ENCODE measurements at regions not wholly inside any gene's neighbourhood (a gene's known extent, or its start where the extent isn't known, plus 50 kb on each side); places are given as distances from the start of the nearest gene placed in this dataset.

DNA sequence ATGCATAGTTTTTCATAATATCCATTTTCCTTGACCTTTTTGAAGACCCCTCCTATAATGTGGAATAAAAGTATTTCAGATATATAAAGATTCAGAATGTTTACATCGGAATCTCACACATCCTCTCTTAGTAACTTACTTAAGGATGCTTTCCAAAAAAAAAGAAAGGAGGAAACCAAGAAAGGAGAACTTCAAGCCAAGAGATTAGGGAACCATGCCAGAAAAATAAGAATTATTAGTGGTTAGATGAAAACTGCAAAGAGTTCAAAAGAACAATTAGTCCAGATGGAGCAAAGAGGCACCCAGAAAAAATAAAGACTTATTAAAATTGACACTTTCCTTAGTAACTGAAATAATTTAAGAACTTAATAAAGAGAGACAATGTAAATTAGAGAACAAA, 179.2 kb downstream of the DUSP6 start:
- DNase-seq = no peak
- H3K4me1 Mint-ChIP-seq (ENCODE audit: low read depth) = peaks cover 25% of the 10 kb centered on the region
- ATAC-seq (replicated peaks in 1 of 2) = no peak
- H3K9me3 Mint-ChIP-seq = peaks cover 1 to 7% of the 10 kb centered on the region in 2 donors
- H3K27ac Mint-ChIP-seq = no peak overlapping the region
- no peaks in the 10 kb centered on the region for H3K27me3 Mint-ChIP-seq (ENCODE audit: low read depth)
- no peak overlapping the region for H3K4me3 Mint-ChIP-seq
- H3K36me3 Mint-ChIP-seq (ENCODE audit: insufficient read depth in 2 of 2) = peaks cover 5 to 9% of the 10 kb centered on the region in 2 donors

- DNase-seq = no peak
- no peak for ATAC-seq (replicated peaks in 1 of 2)
- H3K27me3 Mint-ChIP-seq (ENCODE audit: low read depth) = no peaks in the 10 kb centered on the region
- H3K36me3 Mint-ChIP-seq (ENCODE audit: insufficient read depth in 2 of 2) = peaks cover 5 to 9% of the 10 kb centered on the region in 2 donors
- H3K27ac Mint-ChIP-seq = no peak overlapping the region
- H3K4me3 Mint-ChIP-seq = no peak overlapping the region
- peaks cover 1 to 7% of the 10 kb centered on the region in 2 donors for H3K9me3 Mint-ChIP-seq
- peaks cover 25% of the 10 kb centered on the region for H3K4me1 Mint-ChIP-seq (ENCODE audit: low read depth)
These were observed 180.1 kb downstream of the DUSP6 start for GRCh38 chr12:89172224-89172623.

- Mint-ChIP-seq H3K4me3 (no peak overlapping the region), H3K27ac (no peak overlapping the region), H3K36me3 (ENCODE audit: insufficient read depth in 2 of 2) (peaks cover 10 to 11% of the 10 kb centered on the region in 2 donors), H3K4me1 (ENCODE audit: low read depth) (peaks cover 43% of the 10 kb centered on the region), H3K27me3 (ENCODE audit: low read depth) (no peaks in the 10 kb centered on the region), H3K9me3 (peaks cover 3 to 9% of the 10 kb centered on the region in 2 donors)
- DNase-seq (no peak), ATAC-seq (replicated peaks in 1 of 2) (no peak)
These were observed 183.0 kb downstream of the DUSP6 start for GRCh38 chr12:89169321-89169720.

DNA sequence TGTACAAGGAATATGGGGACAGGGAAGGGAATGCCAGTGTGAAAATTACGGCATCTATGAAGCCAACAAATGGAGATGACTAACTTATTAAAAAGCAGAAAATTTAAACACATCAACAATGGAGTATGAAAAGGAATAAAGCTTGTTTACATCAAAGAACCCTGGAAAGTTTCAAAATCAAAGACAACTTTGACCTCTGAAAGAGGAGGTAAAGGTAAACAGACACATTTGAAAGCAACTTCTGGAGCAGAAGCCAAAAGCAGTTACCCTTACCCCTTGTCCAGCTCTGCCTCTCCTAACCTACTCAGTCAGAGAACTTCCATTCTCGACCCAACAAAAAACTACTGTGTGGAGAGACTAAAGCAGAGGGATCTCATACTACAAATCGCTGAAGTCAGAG, 184.3 kb downstream of the DUSP6 start:
- ATAC-seq (replicated peaks in 1 of 2) (no peak), DNase-seq (no peak)
- Mint-ChIP-seq H3K27ac (no peak overlapping the region), H3K36me3 (ENCODE audit: insufficient read depth in 2 of 2) (peaks cover 11 to 12% of the 10 kb centered on the region in 2 donors), H3K4me3 (no peak overlapping the region), H3K9me3 (peaks cover 3 to 9% of the 10 kb centered on the region in 2 donors), H3K4me1 (ENCODE audit: low read depth) (peaks cover 43% of the 10 kb centered on the region), H3K27me3 (ENCODE audit: low read depth) (no peaks in the 10 kb centered on the region)

GRCh38 chr12:89166525-89166934, 185.8 kb downstream of the DUSP6 start:
- peak overlapping the region; percentile 4 for H3K27ac Mint-ChIP-seq
- peak overlapping the region in 1 of 2 donors; percentile 13 for H3K4me3 Mint-ChIP-seq
- ATAC-seq (replicated peaks in 1 of 2) (no peak), DNase-seq (no peak)
- H3K36me3 Mint-ChIP-seq (ENCODE audit: insufficient read depth in 2 of 2) = peaks cover 8 to 9% of the 10 kb centered on the region in 2 donors
- peaks cover 37% of the 10 kb centered on the region for H3K4me1 Mint-ChIP-seq (ENCODE audit: low read depth)
- no peaks in the 10 kb centered on the region for H3K27me3 Mint-ChIP-seq (ENCODE audit: low read depth)
- H3K9me3 Mint-ChIP-seq = peaks cover 2 to 4% of the 10 kb centered on the region in 2 donors

DNA sequence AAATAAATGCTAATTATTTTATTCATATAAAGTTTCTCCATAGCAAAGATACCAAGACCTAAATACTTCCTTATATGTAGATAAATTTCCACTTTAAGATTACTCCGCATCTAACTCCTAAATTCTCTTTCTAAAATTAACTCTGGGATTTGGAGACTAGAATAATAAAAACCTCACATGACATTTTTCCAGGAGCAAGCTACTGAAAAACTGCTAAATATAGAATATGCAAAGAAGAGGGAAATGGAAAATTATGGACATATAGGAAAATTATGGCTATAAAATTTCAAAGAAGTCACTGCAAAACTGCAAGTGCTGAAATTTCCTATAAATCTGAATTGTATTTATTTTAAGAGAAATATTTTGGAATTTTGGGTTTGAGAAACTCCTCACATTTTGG, 186.2 kb downstream of the DUSP6 start:
- Mint-ChIP-seq H3K4me3 (peak overlapping the region in 1 of 2 donors; percentile 13), H3K4me1 (ENCODE audit: low read depth) (peaks cover 37% of the 10 kb centered on the region), H3K9me3 (peaks cover 2 to 4% of the 10 kb centered on the region in 2 donors), H3K36me3 (ENCODE audit: insufficient read depth in 2 of 2) (peaks cover 6 to 7% of the 10 kb centered on the region in 2 donors), H3K27ac (peak overlapping the region; percentile 4), H3K27me3 (ENCODE audit: low read depth) (no peaks in the 10 kb centered on the region)
- DNase-seq = no peak
- ATAC-seq (replicated peaks in 1 of 2) = no peak

DNA sequence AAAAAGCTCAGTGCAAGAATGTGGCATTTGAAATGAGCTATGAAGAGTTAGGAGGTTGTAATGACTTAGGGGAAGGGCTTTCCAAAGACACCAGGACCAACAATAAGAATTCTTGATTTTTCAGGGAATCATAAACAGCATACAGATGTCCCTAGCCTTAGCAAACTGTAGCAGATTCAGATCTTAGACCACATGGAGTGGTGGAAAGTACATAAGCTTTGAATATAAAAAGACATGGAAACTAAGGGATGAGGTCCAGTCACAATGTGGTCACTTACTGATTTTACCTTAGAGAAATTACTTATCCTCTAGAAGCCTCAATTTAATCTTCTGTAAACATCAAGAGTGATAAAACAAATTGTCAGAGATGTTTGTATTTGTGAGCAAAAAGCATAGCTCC, 186.6 kb downstream of the DUSP6 start:
- H3K36me3 Mint-ChIP-seq (ENCODE audit: insufficient read depth in 2 of 2) = peaks cover 6 to 7% of the 10 kb centered on the region in 2 donors
- H3K4me1 Mint-ChIP-seq (ENCODE audit: low read depth) = peaks cover 37% of the 10 kb centered on the region
- no peak overlapping the region for H3K27ac Mint-ChIP-seq

DNA sequence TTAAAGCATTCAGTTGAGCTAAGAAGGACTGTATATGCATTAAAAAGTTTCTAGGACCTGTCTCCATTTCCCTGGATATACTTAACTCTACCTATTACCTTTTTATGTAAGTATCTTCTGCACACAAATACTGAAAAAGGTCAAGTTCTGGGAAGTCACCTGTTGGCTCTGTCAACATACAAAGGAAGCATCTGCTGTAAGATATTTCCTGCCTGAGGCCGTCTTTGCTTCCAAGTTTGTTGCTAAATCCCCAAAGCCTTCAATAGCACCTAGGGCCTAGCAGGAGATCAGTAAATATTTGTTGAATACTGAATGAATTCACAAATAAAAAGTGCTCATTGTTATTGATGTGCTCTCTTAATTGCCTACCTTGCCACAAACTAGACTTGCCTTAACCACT, 188.4 kb downstream of the DUSP6 start:
- H3K27ac Mint-ChIP-seq = peak overlapping the region; percentile 39
- peaks cover 3 to 7% of the 10 kb centered on the region in 2 donors for H3K36me3 Mint-ChIP-seq (ENCODE audit: insufficient read depth in 2 of 2)
- no peak for DNase-seq
- no peak overlapping the region for H3K4me3 Mint-ChIP-seq
- H3K4me1 Mint-ChIP-seq (ENCODE audit: low read depth) = peaks cover 36% of the 10 kb centered on the region
- H3K9me3 Mint-ChIP-seq = peaks cover 2% of the 10 kb centered on the region in 2 donors
- no peaks in the 10 kb centered on the region for H3K27me3 Mint-ChIP-seq (ENCODE audit: low read depth)
- no peak for ATAC-seq (replicated peaks in 1 of 2)

More for the DNA sequence above, 186.6 kb downstream of the DUSP6 start:
- no peak for DNase-seq
- H3K4me3 Mint-ChIP-seq = no peak overlapping the region
- H3K27me3 Mint-ChIP-seq (ENCODE audit: low read depth) = no peaks in the 10 kb centered on the region
- ATAC-seq (replicated peaks in 1 of 2) = no peak
- H3K9me3 Mint-ChIP-seq = peaks cover 2 to 4% of the 10 kb centered on the region in 2 donors

GRCh38 chr12:89162589-89163261, 189.6 kb downstream of the DUSP6 start:
- DNase-seq (peak; percentile 74 to 78), ATAC-seq (replicated peaks in 1 of 2) (peak; percentile 90 to 92)
- peaks cover 3 to 7% of the 10 kb centered on the region in 2 donors for H3K36me3 Mint-ChIP-seq (ENCODE audit: insufficient read depth in 2 of 2)
- H3K9me3 Mint-ChIP-seq = peaks cover 2% of the 10 kb centered on the region in 2 donors
- no peak overlapping the region for H3K27ac Mint-ChIP-seq
- no peaks in the 10 kb centered on the region for H3K27me3 Mint-ChIP-seq (ENCODE audit: low read depth)
- H3K4me3 Mint-ChIP-seq = no peak overlapping the region
- peaks cover 25% of the 10 kb centered on the region for H3K4me1 Mint-ChIP-seq (ENCODE audit: low read depth)

- DNase-seq = no peak
- no peaks in the 10 kb centered on the region for H3K27me3 Mint-ChIP-seq (ENCODE audit: low read depth)
- H3K4me1 Mint-ChIP-seq (ENCODE audit: low read depth) = peaks cover 25% of the 10 kb centered on the region
These were observed 190.7 kb downstream of the DUSP6 start for GRCh38 chr12:89161557-89161956.

DNA sequence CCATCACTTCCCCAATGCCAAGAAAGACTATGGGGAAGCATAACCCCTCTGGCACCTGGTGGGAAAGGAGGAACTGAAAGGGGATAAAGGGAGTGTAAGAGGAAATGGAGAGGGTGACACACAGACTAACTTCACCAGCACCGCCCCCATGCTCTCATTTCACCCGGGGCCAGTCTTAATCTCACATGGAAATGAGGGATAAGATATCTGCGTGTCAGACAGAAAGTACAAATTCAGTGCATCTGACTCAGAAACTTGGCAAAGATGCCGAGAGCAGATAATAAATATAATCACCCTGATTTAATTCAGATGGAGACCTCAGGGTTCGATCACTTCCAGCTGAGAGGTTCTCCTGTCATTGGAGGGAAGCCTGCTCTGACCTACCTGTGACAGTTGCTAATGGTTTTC, 191.6 kb downstream of the DUSP6 start:
- ATAC-seq (replicated peaks in 1 of 2) = peak; percentile 29 to 62
- Mint-ChIP-seq H3K36me3 (ENCODE audit: insufficient read depth in 2 of 2) (peaks cover 2 to 6% of the 10 kb centered on the region in 2 donors), H3K4me1 (ENCODE audit: low read depth) (peaks cover 27% of the 10 kb centered on the region), H3K9me3 (peaks cover 0 to 2% of the 10 kb centered on the region in 2 donors), H3K27ac (no peak overlapping the region), H3K27me3 (ENCODE audit: low read depth) (no peaks in the 10 kb centered on the region), H3K4me3 (no peak overlapping the region)
- DNase-seq = peak; percentile 67 to 68

More at GRCh38 chr12:89161557-89161956, 190.7 kb downstream of the DUSP6 start:
- no peak overlapping the region for H3K27ac Mint-ChIP-seq
- ATAC-seq (replicated peaks in 1 of 2) = no peak
- H3K9me3 Mint-ChIP-seq = peaks cover 0 to 2% of the 10 kb centered on the region in 2 donors
- H3K4me3 Mint-ChIP-seq = no peak overlapping the region
- peaks cover 2 to 7% of the 10 kb centered on the region in 2 donors for H3K36me3 Mint-ChIP-seq (ENCODE audit: insufficient read depth in 2 of 2)

DNA sequence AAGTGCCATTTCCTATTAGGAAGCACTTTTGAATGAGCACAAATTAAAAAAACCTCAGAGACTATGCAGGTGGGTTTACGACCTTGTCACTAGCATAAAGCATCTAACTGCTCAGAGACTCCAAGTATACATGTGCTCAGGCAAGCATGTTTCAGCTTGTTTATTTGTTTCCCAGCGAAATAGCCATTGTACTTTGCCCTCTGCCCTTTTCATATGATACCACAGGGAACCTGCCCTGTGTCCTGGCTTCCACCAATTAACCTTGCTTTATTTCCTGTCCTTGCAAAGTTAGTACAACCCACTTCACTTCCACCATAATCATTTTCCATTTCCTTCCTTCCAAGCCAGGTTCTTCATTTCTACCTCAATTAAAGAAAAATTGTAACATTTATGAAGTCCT, 194.9 kb downstream of the DUSP6 start:
- peak overlapping the region; percentile 15 to 58 for H3K4me3 Mint-ChIP-seq
- no peaks in the 10 kb centered on the region for H3K27me3 Mint-ChIP-seq (ENCODE audit: low read depth)
- peaks cover 30% of the 10 kb centered on the region for H3K4me1 Mint-ChIP-seq (ENCODE audit: low read depth)
- peaks cover 0 to 4% of the 10 kb centered on the region in 2 donors for H3K9me3 Mint-ChIP-seq
- H3K36me3 Mint-ChIP-seq (ENCODE audit: insufficient read depth in 2 of 2) = peaks cover 7 to 8% of the 10 kb centered on the region in 2 donors
- no peak for DNase-seq
- ATAC-seq (replicated peaks in 1 of 2) = no peak
- peak overlapping the region; percentile 86 for H3K27ac Mint-ChIP-seq

DNA sequence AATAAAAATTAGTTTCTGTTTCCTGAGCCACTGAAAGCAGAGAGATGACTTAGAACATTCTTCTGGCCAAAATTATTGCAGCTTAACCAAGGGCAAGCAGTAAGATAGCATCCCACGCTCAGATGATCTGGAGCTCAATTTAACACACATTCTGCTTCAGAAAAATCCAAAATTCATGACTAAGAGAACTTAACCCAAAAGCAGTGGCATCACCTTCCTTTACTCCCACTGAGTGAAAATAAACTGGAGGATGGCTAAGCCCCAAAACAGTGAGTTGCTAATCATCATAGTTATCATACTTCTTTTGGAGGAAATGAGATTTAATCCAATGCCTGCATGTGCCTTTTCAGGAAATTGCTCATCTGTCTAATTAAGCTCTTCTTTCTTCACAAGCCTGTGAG, 195.4 kb downstream of the DUSP6 start:
- Mint-ChIP-seq H3K27ac (peak overlapping the region; percentile 86), H3K27me3 (ENCODE audit: low read depth) (no peaks in the 10 kb centered on the region), H3K4me3 (peak overlapping the region; percentile 15 to 58), H3K4me1 (ENCODE audit: low read depth) (peaks cover 32% of the 10 kb centered on the region), H3K36me3 (ENCODE audit: insufficient read depth in 2 of 2) (peaks cover 7 to 8% of the 10 kb centered on the region in 2 donors), H3K9me3 (peaks cover 0 to 4% of the 10 kb centered on the region in 2 donors)
- ATAC-seq (replicated peaks in 1 of 2) = peak; percentile 48 to 54
- no peak for DNase-seq

Measured in activated T-cell treated with anti-CD3 and anti-CD28 coated beads, Interleukin-2, amount 50 U/mL, for 72 hours (primary cell).